ENCODE measurements at regions not wholly inside any gene's neighbourhood (a gene's known extent, or its start where the extent isn't known, plus 50 kb on each side); places are given as distances from the start of the nearest gene placed in this dataset.
A peak's percentile ranks its signal among the peaks of the same experiment; 100 is the strongest.

DNA sequence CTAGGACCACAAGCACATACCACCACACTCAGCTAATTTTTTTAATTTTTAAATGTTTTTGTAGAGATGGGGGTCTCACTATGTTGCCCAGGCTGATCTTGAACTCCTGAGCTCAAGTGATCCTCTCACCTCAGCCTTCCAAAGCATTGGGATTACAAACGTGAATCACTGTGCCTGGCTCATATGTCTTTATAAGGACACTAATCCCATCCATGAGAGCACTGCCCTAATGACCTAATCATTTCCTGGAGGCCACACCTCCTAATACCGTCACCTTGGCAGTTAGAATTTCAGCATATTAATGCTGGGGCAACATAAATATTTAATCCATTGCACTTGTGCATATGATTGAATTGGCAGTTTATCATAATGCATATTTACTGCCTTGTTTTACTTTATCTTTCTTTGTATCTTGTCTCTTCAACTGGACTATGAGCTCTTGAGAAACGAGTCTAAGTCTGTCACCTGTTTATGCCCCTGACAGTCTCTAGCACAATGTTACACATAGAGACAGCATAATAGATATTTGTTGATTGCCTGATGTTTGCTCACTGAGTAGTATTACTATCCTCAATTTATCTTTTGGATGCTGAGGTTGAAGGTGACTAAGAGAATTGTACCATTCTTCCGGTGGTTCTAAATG lies 172.0 kb downstream of the AASDH start:
- TF ChIP-seq, protein P1, sequence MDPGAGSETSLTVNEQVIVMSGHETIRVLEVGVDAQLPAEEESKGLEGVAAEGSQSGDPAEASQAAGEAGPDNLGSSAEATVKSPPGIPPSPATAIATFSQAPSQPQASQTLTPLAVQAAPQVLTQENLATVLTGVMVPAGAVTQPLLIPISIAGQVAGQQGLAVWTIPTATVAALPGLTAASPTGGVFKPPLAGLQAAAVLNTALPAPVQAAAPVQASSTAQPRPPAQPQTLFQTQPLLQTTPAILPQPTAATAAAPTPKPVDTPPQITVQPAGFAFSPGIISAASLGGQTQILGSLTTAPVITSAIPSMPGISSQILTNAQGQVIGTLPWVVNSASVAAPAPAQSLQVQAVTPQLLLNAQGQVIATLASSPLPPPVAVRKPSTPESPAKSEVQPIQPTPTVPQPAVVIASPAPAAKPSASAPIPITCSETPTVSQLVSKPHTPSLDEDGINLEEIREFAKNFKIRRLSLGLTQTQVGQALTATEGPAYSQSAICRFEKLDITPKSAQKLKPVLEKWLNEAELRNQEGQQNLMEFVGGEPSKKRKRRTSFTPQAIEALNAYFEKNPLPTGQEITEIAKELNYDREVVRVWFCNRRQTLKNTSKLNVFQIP (CRISPR knock-in tag; IDR thresholded peaks at IDR 0.05; ENCODE audit: borderline replicate concordance, low read depth) = no peak
- TF ChIP-seq ESRRG (CRISPR knock-in tag; IDR thresholded peaks at IDR 0.05) (no peak), ARNTL (CRISPR knock-in tag; IDR thresholded peaks at IDR 0.05; ENCODE audit: borderline replicate concordance, low read depth) (no peak), OSR1 (CRISPR knock-in tag; IDR thresholded peaks at IDR 0.05) (no peak), ZNF565 (CRISPR knock-in tag; conservative IDR thresholded peaks at IDR 0.05; ENCODE audit: low read depth) (no peak), PPARA (CRISPR knock-in tag; IDR thresholded peaks at IDR 0.05; ENCODE audit: borderline replicate concordance) (no peak), TOX (CRISPR knock-in tag; IDR thresholded peaks at IDR 0.05; ENCODE audit: borderline replicate concordance) (no peak), CSDC2 (CRISPR knock-in tag; IDR thresholded peaks at IDR 0.05) (no peak), TCF4 (CRISPR knock-in tag; IDR thresholded peaks at IDR 0.05; ENCODE audit: borderline replicate concordance) (no peak), ZNF8 (CRISPR knock-in tag; IDR thresholded peaks at IDR 0.05) (no peak), ZNF70 (CRISPR knock-in tag; IDR thresholded peaks at IDR 0.05) (no peak), ISL1 (CRISPR knock-in tag; IDR thresholded peaks at IDR 0.05) (no peak), BACH2 (CRISPR knock-in tag; IDR thresholded peaks at IDR 0.05; ENCODE audit: borderline replicate concordance) (no peak), ZFP30 (CRISPR knock-in tag; IDR thresholded peaks at IDR 0.05) (no peak), ZC3H10 (CRISPR knock-in tag; IDR thresholded peaks at IDR 0.05) (no peak), ZFP3 (CRISPR knock-in tag; IDR thresholded peaks at IDR 0.05) (no peak)
- TF ChIP-seq, protein P2, sequence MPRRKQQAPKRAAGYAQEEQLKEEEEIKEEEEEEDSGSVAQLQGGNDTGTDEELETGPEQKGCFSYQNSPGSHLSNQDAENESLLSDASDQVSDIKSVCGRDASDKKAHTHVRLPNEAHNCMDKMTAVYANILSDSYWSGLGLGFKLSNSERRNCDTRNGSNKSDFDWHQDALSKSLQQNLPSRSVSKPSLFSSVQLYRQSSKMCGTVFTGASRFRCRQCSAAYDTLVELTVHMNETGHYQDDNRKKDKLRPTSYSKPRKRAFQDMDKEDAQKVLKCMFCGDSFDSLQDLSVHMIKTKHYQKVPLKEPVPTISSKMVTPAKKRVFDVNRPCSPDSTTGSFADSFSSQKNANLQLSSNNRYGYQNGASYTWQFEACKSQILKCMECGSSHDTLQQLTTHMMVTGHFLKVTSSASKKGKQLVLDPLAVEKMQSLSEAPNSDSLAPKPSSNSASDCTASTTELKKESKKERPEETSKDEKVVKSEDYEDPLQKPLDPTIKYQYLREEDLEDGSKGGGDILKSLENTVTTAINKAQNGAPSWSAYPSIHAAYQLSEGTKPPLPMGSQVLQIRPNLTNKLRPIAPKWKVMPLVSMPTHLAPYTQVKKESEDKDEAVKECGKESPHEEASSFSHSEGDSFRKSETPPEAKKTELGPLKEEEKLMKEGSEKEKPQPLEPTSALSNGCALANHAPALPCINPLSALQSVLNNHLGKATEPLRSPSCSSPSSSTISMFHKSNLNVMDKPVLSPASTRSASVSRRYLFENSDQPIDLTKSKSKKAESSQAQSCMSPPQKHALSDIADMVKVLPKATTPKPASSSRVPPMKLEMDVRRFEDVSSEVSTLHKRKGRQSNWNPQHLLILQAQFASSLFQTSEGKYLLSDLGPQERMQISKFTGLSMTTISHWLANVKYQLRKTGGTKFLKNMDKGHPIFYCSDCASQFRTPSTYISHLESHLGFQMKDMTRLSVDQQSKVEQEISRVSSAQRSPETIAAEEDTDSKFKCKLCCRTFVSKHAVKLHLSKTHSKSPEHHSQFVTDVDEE (CRISPR knock-in tag; IDR thresholded peaks at IDR 0.05) = no peak
- peak; percentile 52; the same call in 2 of the 3 replicates for ATAC-seq

DNA sequence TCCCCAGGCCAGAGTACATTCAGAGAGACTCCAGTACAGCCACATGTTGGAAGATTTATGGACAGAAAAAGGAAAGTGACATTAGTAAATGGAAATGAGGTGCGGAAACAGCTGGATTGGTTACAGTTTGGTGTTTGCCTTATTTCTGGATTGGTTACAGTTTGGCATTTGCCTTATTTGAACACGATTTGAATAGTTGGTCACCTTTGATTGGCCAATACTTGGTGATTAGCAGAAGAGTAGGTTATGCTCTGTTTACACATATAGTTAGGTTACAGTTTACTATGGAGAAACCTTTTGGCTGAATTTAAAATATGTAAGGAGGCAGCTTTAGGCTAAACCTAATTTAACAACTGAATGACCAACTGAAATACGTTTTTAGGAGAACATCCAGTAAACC lies 173.7 kb downstream of the AASDH start:
- no peak for ATAC-seq
- TF ChIP-seq ESRRG (CRISPR knock-in tag; IDR thresholded peaks at IDR 0.05) (no peak), ZFP3 (CRISPR knock-in tag; IDR thresholded peaks at IDR 0.05) (no peak), ARNTL (CRISPR knock-in tag; IDR thresholded peaks at IDR 0.05; ENCODE audit: borderline replicate concordance, low read depth) (no peak), BACH2 (CRISPR knock-in tag; IDR thresholded peaks at IDR 0.05; ENCODE audit: borderline replicate concordance) (no peak), TOX (CRISPR knock-in tag; IDR thresholded peaks at IDR 0.05; ENCODE audit: borderline replicate concordance) (no peak), TCF4 (CRISPR knock-in tag; IDR thresholded peaks at IDR 0.05; ENCODE audit: borderline replicate concordance) (no peak)

DNA sequence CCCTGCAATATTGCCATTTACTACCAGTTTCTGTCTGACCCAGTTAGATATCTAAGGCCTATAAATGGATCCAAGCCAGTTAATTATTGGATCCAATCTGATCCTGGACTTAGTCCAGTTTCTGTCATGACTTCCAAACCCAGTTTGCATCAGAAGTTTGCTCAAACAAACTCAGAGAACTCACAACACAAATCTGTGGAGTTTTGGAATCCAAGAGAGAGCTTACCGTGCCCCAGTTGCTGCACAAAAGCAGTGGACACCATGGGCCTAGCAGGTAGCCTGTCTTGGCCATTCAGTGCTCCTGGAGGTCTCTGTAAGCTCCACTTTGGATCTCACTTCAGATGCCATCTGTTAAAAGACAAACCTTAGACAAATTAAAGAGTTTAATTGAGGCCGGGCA lies 174.5 kb downstream of the AASDH start:
- no peak for TF ChIP-seq ZNF8 (CRISPR knock-in tag; IDR thresholded peaks at IDR 0.05)
- TF ChIP-seq ISL1 (CRISPR knock-in tag; IDR thresholded peaks at IDR 0.05) = no peak
- TF ChIP-seq ARNTL (CRISPR knock-in tag; IDR thresholded peaks at IDR 0.05; ENCODE audit: borderline replicate concordance, low read depth) = no peak
- no peak for TF ChIP-seq OSR1 (CRISPR knock-in tag; IDR thresholded peaks at IDR 0.05)
- no peak for TF ChIP-seq ZNF565 (CRISPR knock-in tag; conservative IDR thresholded peaks at IDR 0.05; ENCODE audit: low read depth)
- TF ChIP-seq, protein P3, sequence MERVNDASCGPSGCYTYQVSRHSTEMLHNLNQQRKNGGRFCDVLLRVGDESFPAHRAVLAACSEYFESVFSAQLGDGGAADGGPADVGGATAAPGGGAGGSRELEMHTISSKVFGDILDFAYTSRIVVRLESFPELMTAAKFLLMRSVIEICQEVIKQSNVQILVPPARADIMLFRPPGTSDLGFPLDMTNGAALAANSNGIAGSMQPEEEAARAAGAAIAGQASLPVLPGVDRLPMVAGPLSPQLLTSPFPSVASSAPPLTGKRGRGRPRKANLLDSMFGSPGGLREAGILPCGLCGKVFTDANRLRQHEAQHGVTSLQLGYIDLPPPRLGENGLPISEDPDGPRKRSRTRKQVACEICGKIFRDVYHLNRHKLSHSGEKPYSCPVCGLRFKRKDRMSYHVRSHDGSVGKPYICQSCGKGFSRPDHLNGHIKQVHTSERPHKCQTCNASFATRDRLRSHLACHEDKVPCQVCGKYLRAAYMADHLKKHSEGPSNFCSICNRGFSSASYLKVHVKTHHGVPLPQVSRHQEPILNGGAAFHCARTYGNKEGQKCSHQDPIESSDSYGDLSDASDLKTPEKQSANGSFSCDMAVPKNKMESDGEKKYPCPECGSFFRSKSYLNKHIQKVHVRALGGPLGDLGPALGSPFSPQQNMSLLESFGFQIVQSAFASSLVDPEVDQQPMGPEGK (CRISPR knock-in tag; IDR thresholded peaks at IDR 0.05; ENCODE audit: borderline replicate concordance) = no peak
- TF ChIP-seq, protein P1 (CRISPR knock-in tag; IDR thresholded peaks at IDR 0.05; ENCODE audit: borderline replicate concordance, low read depth) = no peak
- no peak for TF ChIP-seq ZFP3 (CRISPR knock-in tag; IDR thresholded peaks at IDR 0.05)
- TF ChIP-seq, protein P4, sequence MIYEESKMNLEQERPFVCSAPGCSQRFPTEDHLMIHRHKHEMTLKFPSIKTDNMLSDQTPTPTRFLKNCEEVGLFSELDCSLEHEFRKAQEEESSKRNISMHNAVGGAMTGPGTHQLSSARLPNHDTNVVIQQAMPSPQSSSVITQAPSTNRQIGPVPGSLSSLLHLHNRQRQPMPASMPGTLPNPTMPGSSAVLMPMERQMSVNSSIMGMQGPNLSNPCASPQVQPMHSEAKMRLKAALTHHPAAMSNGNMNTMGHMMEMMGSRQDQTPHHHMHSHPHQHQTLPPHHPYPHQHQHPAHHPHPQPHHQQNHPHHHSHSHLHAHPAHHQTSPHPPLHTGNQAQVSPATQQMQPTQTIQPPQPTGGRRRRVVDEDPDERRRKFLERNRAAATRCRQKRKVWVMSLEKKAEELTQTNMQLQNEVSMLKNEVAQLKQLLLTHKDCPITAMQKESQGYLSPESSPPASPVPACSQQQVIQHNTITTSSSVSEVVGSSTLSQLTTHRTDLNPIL (CRISPR knock-in tag; IDR thresholded peaks at IDR 0.05; ENCODE audit: low read depth) = no peak
- no peak for TF ChIP-seq GLIS3 (CRISPR knock-in tag; IDR thresholded peaks at IDR 0.05)
- TF ChIP-seq, protein P5, sequence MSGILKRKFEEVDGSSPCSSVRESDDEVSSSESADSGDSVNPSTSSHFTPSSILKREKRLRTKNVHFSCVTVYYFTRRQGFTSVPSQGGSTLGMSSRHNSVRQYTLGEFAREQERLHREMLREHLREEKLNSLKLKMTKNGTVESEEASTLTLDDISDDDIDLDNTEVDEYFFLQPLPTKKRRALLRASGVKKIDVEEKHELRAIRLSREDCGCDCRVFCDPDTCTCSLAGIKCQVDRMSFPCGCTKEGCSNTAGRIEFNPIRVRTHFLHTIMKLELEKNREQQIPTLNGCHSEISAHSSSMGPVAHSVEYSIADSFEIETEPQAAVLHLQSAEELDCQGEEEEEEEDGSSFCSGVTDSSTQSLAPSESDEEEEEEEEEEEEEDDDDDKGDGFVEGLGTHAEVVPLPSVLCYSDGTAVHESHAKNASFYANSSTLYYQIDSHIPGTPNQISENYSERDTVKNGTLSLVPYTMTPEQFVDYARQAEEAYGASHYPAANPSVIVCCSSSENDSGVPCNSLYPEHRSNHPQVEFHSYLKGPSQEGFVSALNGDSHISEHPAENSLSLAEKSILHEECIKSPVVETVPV (CRISPR knock-in tag; IDR thresholded peaks at IDR 0.05) = no peak
- no peak for TF ChIP-seq ZC3H10 (CRISPR knock-in tag; IDR thresholded peaks at IDR 0.05)
- TF ChIP-seq BACH2 (CRISPR knock-in tag; IDR thresholded peaks at IDR 0.05; ENCODE audit: borderline replicate concordance) = no peak
- ATAC-seq = no peak
